Loucy (cell line): ENCODE measurements at regions not wholly inside any gene's neighbourhood (a gene's known extent, or its start where the extent isn't known, plus 50 kb on each side); places are given as distances from the start of the nearest gene placed in this dataset.

ENCODE experiments used
- H2AFZ ChIP-seq: fragments of 200-600 bp; sonication (generic); 2 replicates; pipeline ENCODE4 v1.6.0; 2016; ENCODE audit warnings: antibody characterized with exemption, mild to moderate bottlenecking, low read length, moderate library complexity
- H3F3A ChIP-seq: fragments of 200-600 bp; 2 replicates; pipeline ENCODE4 v1.6.0; 2016; ENCODE audit warnings: antibody characterized with exemption, low read depth, mild to moderate bottlenecking
- H3K27me3 ChIP-seq: fragments of 200-600 bp; sonication (generic); 2 replicates; pipeline ENCODE4 v1.6.1; 2014; ENCODE audit warnings: low read length, mild to moderate bottlenecking; ENCODE audit not compliant: insufficient read depth, poor library complexity, severe bottlenecking
- H3K36me3 ChIP-seq: fragments of 200-600 bp; sonication (generic); 2 replicates; pipeline ENCODE4 v1.6.1; 2016; ENCODE audit warnings: low read length; ENCODE audit not compliant: insufficient read depth
- H3K4me1 ChIP-seq: fragments of 200-600 bp; sonication (generic); 2 replicates; pipeline ENCODE4 v1.5.1; 2014; ENCODE audit warnings: low read length, mild to moderate bottlenecking; ENCODE audit not compliant: insufficient read depth, poor library complexity, severe bottlenecking
- H3K4me2 ChIP-seq: fragments of 200-600 bp; sonication (generic); 2 replicates; pipeline ENCODE4 v1.6.0; 2014; ENCODE audit warnings: antibody characterized with exemption, low read length, low read depth, mild to moderate bottlenecking; ENCODE audit not compliant: poor library complexity, severe bottlenecking
- H3K4me3 ChIP-seq: fragments of 200-600 bp; sonication (generic); 2 replicates; pipeline ENCODE4 v1.5.1; 2014; ENCODE audit warnings: low read length, mild to moderate bottlenecking, mixed read lengths; ENCODE audit not compliant: poor library complexity, severe bottlenecking
- H3K79me2 ChIP-seq: fragments of 200-600 bp; sonication (generic); 2 replicates; pipeline ENCODE4 v1.6.1; 2014; ENCODE audit warnings: low read length; ENCODE audit not compliant: insufficient read depth
- H3K9ac ChIP-seq: fragments of 200-600 bp; sonication (generic); 2 replicates; pipeline ENCODE4 v1.6.0; 2014; ENCODE audit warnings: mild to moderate bottlenecking, low read depth, low read length, moderate library complexity; ENCODE audit not compliant: poor library complexity, severe bottlenecking
- H3K9me2 ChIP-seq: fragments of 200-600 bp; sonication (generic); replicated peaks from 2 replicates; pipeline ENCODE4 v1.6.1; 2016; ENCODE audit warnings: low read depth, low read length, mixed read lengths
- H3K9me3 ChIP-seq: fragments of 200-600 bp; sonication (generic); 2 replicates; pipeline ENCODE4 v1.6.1; 2014; ENCODE audit warnings: mild to moderate bottlenecking, antibody characterized with exemption, low read length, low read depth; ENCODE audit not compliant: insufficient read depth
- H4K20me1 ChIP-seq: fragments of 200-600 bp; sonication (generic); 2 replicates; pipeline ENCODE4 v1.6.0; 2014; ENCODE audit warnings: antibody characterized with exemption, low read length, mild to moderate bottlenecking; ENCODE audit not compliant: insufficient read depth, poor library complexity, severe bottlenecking
- CTCF ChIP-seq: fragments of 200-600 bp; sonication (generic); conservative IDR thresholded peaks from 2 replicates; pipeline ENCODE4 v1.5.1; 2014; ENCODE audit warnings: mild to moderate bottlenecking, antibody characterized with exemption, low read length
- EZH2phosphoT487 ChIP-seq: fragments of 200-600 bp; IDR thresholded peaks from 2 replicates; pipeline ENCODE4 v1.6.1; 2018; ENCODE audit warnings: antibody characterized with exemption, mild to moderate bottlenecking, moderate library complexity, borderline replicate concordance

- TF ChIP-seq CTCF (no peak), EZH2phosphoT487 (no peak)
- H2AFZ ChIP-seq: no peak overlapping the region
- no peaks in the 10 kb centered on the region for H3K9me2 ChIP-seq
- H4K20me1 ChIP-seq: no peaks in the 10 kb centered on the region
- no peaks in the 10 kb centered on the region for H3K36me3 ChIP-seq
- no peak overlapping the region for H3K9ac ChIP-seq
- no peak overlapping the region for H3K4me3 ChIP-seq
- H3F3A ChIP-seq: 0 out of 2 replicates have a peak, but pooled peaks cover 3% of the 10 kb centered on the region
- no peak overlapping the region for H3K4me2 ChIP-seq
- no peaks in the 10 kb centered on the region for H3K27me3 ChIP-seq
- H3K9me3 ChIP-seq: no peaks in the 10 kb centered on the region
- H3K4me1 ChIP-seq: peaks cover 9% of the 10 kb centered on the region
- no peaks in the 10 kb centered on the region for H3K79me2 ChIP-seq
These were observed 124.7 kb upstream of the RBMS3 start for GRCh38 chr3:29156086-29156715.

DNA sequence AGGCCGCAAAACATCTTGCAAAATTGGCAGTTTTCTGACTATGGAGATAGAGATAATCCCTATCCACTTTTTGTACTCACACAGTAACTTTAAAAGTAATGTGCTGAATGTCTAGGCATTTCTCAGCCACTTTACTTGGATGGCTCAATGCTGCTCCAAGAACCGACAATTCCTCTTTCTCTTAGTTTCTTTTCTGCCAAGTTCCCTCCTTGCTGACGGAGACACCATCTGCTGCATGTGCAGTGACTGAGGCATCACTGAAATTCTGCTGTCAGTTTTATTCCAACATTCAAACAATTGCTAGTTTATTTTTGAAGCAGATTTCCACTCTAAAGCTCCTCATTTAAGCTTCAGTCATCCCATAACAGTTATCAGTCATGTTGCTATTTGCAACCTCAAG is 116.0 kb upstream of the RBMS3 start:
- Histone ChIP-seq H3K9me2 (no peaks in the 10 kb centered on the region), H3K9me3 (no peaks in the 10 kb centered on the region), H2AFZ (no peak overlapping the region), H3K4me3 (no peak overlapping the region), H3K79me2 (no peaks in the 10 kb centered on the region), H3F3A (no peaks in the 10 kb centered on the region), H3K4me2 (no peak overlapping the region), H3K9ac (no peak overlapping the region), H3K36me3 (no peaks in the 10 kb centered on the region), H3K27me3 (no peaks in the 10 kb centered on the region), H3K4me1 (no peaks in the 10 kb centered on the region), H4K20me1 (no peaks in the 10 kb centered on the region)
- TF ChIP-seq CTCF (no peak), EZH2phosphoT487 (no peak)

DNA sequence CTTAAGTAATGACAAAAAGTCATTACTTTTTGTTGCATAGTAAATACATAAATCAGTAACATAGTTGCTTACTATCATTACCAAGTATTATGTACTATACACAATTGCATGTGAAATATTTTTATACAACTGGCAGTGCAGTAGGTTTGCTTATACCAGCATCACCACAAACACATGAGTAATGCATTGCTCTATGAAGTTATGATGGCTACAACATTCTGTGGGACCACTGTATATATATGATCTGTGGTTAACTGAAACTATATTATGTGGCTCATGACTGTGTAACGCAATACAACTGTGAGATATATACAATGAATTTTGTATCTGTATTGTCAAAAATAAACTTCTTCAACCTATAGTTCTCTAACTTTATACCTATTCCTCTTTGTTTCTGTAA is 113.7 kb upstream of the RBMS3 start:
- Histone ChIP-seq H3K36me3 (no peaks in the 10 kb centered on the region), H3K9me3 (no peaks in the 10 kb centered on the region), H4K20me1 (no peaks in the 10 kb centered on the region), H3K4me2 (no peak overlapping the region), H3F3A (no peaks in the 10 kb centered on the region), H3K4me1 (peaks cover 11% of the 10 kb centered on the region), H3K27me3 (no peaks in the 10 kb centered on the region), H3K4me3 (no peak overlapping the region), H2AFZ (no peak overlapping the region), H3K9ac (no peak overlapping the region), H3K79me2 (no peaks in the 10 kb centered on the region), H3K9me2 (no peaks in the 10 kb centered on the region)
- TF ChIP-seq CTCF (no peak), EZH2phosphoT487 (no peak)
